ENCODE measurements at regions not wholly inside any gene's neighbourhood (a gene's known extent, or its start where the extent isn't known, plus 50 kb on each side); places are given as distances from the start of the nearest gene placed in this dataset.

GRCh38 chrX:25640276-25640675 lies 497.9 kb upstream of the MAGEB18 start:
- TF ChIP-seq EZH2 (IDR thresholded peaks at IDR 0.05; ENCODE audit: insufficient read depth, poor library complexity, severe bottlenecking) (no peak), EZH2phosphoT487 (IDR thresholded peaks at IDR 0.05; ENCODE audit: insufficient read depth, low read depth) (no peak)
